GM23338 (cell line): ENCODE measurements at regions not wholly inside any gene's neighbourhood (a gene's known extent, or its start where the extent isn't known, plus 50 kb on each side); places are given as distances from the start of the nearest gene placed in this dataset.

Experiments used
- ATAC-seq: fragments of 200-7000 bp; cut with Tn5 transposase; 3 replicates; pipeline ENCODE4 v1.9.1; 2020
- DNase-seq: peaks from one replicate; pipeline ENCODE4 v3.0.0-alpha.2; 2015; ENCODE audit warnings: low spot score
- H2AFZ ChIP-seq: fragments of 200-600 bp; sonication (generic); 2 replicates; pipeline ENCODE4 v1.8.0; 2016; ENCODE audit warnings: antibody characterized with exemption, mild to moderate bottlenecking, moderate library complexity
- H3F3A ChIP-seq: fragments of 200-600 bp; sonication (generic); replicated peaks from 2 replicates; pipeline ENCODE4 v1.8.0; 2017; ENCODE audit warnings: antibody characterized with exemption, mixed run types, low read depth
- H3K27ac ChIP-seq: fragments of 200-600 bp; sonication (generic); 2 replicates; pipeline ENCODE4 v1.6.1; 2016; ENCODE audit warnings: low read depth
- H3K27me3 ChIP-seq: fragments of 200-600 bp; sonication (generic); 2 replicates; pipeline ENCODE4 v1.8.0; 2016; ENCODE audit warnings: mild to moderate bottlenecking, mixed run types, moderate library complexity; ENCODE audit not compliant: insufficient read depth
- H3K36me3 ChIP-seq: fragments of 200-600 bp; sonication (generic); 2 replicates; pipeline ENCODE4 v1.8.0; 2016; ENCODE audit warnings: mild to moderate bottlenecking; ENCODE audit not compliant: insufficient read depth
- H3K4me1 ChIP-seq: fragments of 200-600 bp; sonication (generic); 2 replicates; pipeline ENCODE4 v1.8.0; 2016; ENCODE audit warnings: mild to moderate bottlenecking, moderate library complexity; ENCODE audit not compliant: insufficient read depth
- H3K4me2 ChIP-seq: fragments of 200-600 bp; sonication (generic); 2 replicates; pipeline ENCODE4 v1.7.1; 2017; ENCODE audit warnings: mixed run types
- H3K4me3 ChIP-seq: fragments of 200-600 bp; sonication (generic); 2 replicates; pipeline ENCODE4 v1.6.1; 2016; ENCODE audit warnings: mixed run types
- H3K79me2 ChIP-seq: fragments of 200-600 bp; sonication (generic); replicated peaks from 2 replicates; pipeline ENCODE4 v1.8.0; 2017; ENCODE audit warnings: mild to moderate bottlenecking; ENCODE audit not compliant: insufficient read depth
- H3K9me2 ChIP-seq: fragments of 200-600 bp; sonication (generic); 2 replicates; pipeline ENCODE4 v1.8.0; 2017; ENCODE audit not compliant: insufficient read depth
- H4K20me1 ChIP-seq: fragments of 200-600 bp; sonication (generic); replicated peaks from 2 replicates; pipeline ENCODE4 v1.8.0; 2017; ENCODE audit warnings: mild to moderate bottlenecking; ENCODE audit not compliant: insufficient read depth
- H3K27ac Mint-ChIP-seq: 2 replicates; pipeline ENCODE4 v1.8.0; 2020; ENCODE audit warnings: inconsistent platforms, mild to moderate bottlenecking, moderate library complexity, mixed read lengths
- H3K27me3 Mint-ChIP-seq: 3 replicates; pipeline ENCODE4 v1.8.0; 2022; ENCODE audit warnings: low read depth, mild to moderate bottlenecking, moderate library complexity, mixed read lengths, inconsistent platforms; ENCODE audit not compliant: insufficient read depth, poor library complexity
- H3K36me3 Mint-ChIP-seq: 3 replicates; pipeline ENCODE4 v1.8.0; 2021; ENCODE audit warnings: low read depth, mild to moderate bottlenecking, inconsistent platforms, moderate library complexity, mixed read lengths
- H3K4me1 Mint-ChIP-seq: 3 replicates; pipeline ENCODE4 v1.8.0; 2020; ENCODE audit warnings: mild to moderate bottlenecking, inconsistent platforms, mixed read lengths
- H3K4me3 Mint-ChIP-seq: 3 replicates; pipeline ENCODE4 v1.8.0; 2021; ENCODE audit warnings: moderate library complexity, mild to moderate bottlenecking, inconsistent platforms, mixed read lengths
- H3K9me3 Mint-ChIP-seq: 3 replicates; pipeline ENCODE4 v1.8.0; 2020; ENCODE audit warnings: moderate library complexity, mild to moderate bottlenecking, inconsistent platforms, mixed read lengths
- CREB1 ChIP-seq: fragments of 250-450 bp; sonication (Bioruptor Pico); IDR thresholded peaks from 2 replicates; pipeline ENCODE4 v1.5.0; 2020; ENCODE audit warnings: low read depth, mild to moderate bottlenecking, moderate library complexity
- ETS1 ChIP-seq: IDR thresholded peaks from 2 replicates; pipeline ENCODE4 v1.6.1; 2016; ENCODE audit warnings: antibody characterized with exemption
- EZH2 ChIP-seq: fragments of 200-600 bp; sonication (generic); IDR thresholded peaks from one replicate; pipeline ENCODE4 v1.8.0; 2017; ENCODE audit warnings: antibody characterized with exemption, mild to moderate bottlenecking, low read depth; ENCODE audit not compliant: unreplicated experiment
- EZH2phosphoT487 ChIP-seq: fragments of 200-600 bp; sonication (generic); IDR thresholded peaks from one replicate; pipeline ENCODE4 v1.8.1; 2018; ENCODE audit warnings: antibody characterized with exemption; ENCODE audit not compliant: unreplicated experiment
- JUNB ChIP-seq: IDR thresholded peaks from one replicate; pipeline ENCODE4 v1.6.1; 2016; ENCODE audit warnings: antibody characterized with exemption; ENCODE audit not compliant: unreplicated experiment
- NANOG ChIP-seq: IDR thresholded peaks from 2 replicates; pipeline ENCODE4 v1.6.1; 2016; ENCODE audit warnings: antibody characterized with exemption, borderline replicate concordance
- POLR2AphosphoS5 ChIP-seq: IDR thresholded peaks from 2 replicates; pipeline ENCODE4 v1.6.1; 2016; ENCODE audit warnings: antibody characterized with exemption, low read depth
- REST ChIP-seq: IDR thresholded peaks from one replicate; pipeline ENCODE4 v1.6.1; 2018; ENCODE audit warnings: antibody characterized with exemption; ENCODE audit not compliant: unreplicated experiment
- STAT1 ChIP-seq: IDR thresholded peaks from one replicate; pipeline ENCODE4 v1.6.1; 2016; ENCODE audit warnings: antibody characterized with exemption; ENCODE audit not compliant: unreplicated experiment
- ZNF114 ChIP-seq: fragments of 250-450 bp; sonication (Bioruptor Pico); IDR thresholded peaks from 2 replicates; pipeline ENCODE4 v1.5.0; 2020; ENCODE audit warnings: mild to moderate bottlenecking, moderate library complexity
- ZNF331 ChIP-seq: fragments of 250-450 bp; sonication (Bioruptor Pico); IDR thresholded peaks from 2 replicates; pipeline ENCODE4 v1.5.0; 2020; ENCODE audit warnings: low read depth, mild to moderate bottlenecking, moderate library complexity
- ZNF462 ChIP-seq: fragments of 250-450 bp; sonication (Bioruptor Pico); IDR thresholded peaks from 2 replicates; pipeline ENCODE4 v1.5.0; 2020; ENCODE audit warnings: mild to moderate bottlenecking, moderate library complexity

GRCh38 chr14:38705220-38705619 lies 397.8 kb downstream of the SEC23A start (continued):
- TF ChIP-seq ZNF331 (CRISPR knock-in tag), result no peak
- TF ChIP-seq REST, result no peak
- TF ChIP-seq ETS1, result no peak
- TF ChIP-seq EZH2, result no peak
- TF ChIP-seq POLR2AphosphoS5, result no peak
- TF ChIP-seq ZNF114, result no peak
- TF ChIP-seq STAT1, result no peak

- Mint-ChIP-seq H3K36me3 (no peaks in the 10 kb centered on the region), H3K27me3 (no peaks in the 10 kb centered on the region), H3K27ac (no peak overlapping the region), H3K9me3 (no peaks in the 10 kb centered on the region), H3K4me3 (no peak overlapping the region), H3K4me1 (no peaks in the 10 kb centered on the region)
- H3K9me2 ChIP-seq, result no peaks in the 10 kb centered on the region
- H3K27me3 ChIP-seq, result no peaks in the 10 kb centered on the region
- no peaks in the 10 kb centered on the region for H3K36me3 ChIP-seq
- no peaks in the 10 kb centered on the region for H3K79me2 ChIP-seq
- H3K4me2 ChIP-seq, result no peak overlapping the region
- DNase-seq, result no peak
- H3K4me1 ChIP-seq, result no peaks in the 10 kb centered on the region
- no peak overlapping the region for H2AFZ ChIP-seq
- no peaks in the 10 kb centered on the region for H3F3A ChIP-seq
- no peak overlapping the region for H3K27ac ChIP-seq
- no peak overlapping the region for H3K4me3 ChIP-seq
- ATAC-seq, result no peak
- H4K20me1 ChIP-seq, result no peaks in the 10 kb centered on the region
- TF ChIP-seq ZNF331 (CRISPR knock-in tag) (no peak), EZH2phosphoT487 (no peak), CREB1 (CRISPR knock-in tag) (no peak), JUNB (no peak), ZNF462 (CRISPR knock-in tag) (no peak), REST (no peak), ZNF114 (no peak), STAT1 (no peak), NANOG (no peak)
Measured at GRCh38 chr14:38704220-38704619, 398.8 kb downstream of the SEC23A start.
